DND-41 (cell line): ENCODE measurements at regions not wholly inside any gene's neighbourhood (a gene's known extent, or its start where the extent isn't known, plus 50 kb on each side); places are given as distances from the start of the nearest gene placed in this dataset.

ENCODE experiments used
- EZH2 ChIP-seq: IDR thresholded peaks from 3 replicates; pipeline ENCODE4 v1.6.1; 2012; ENCODE audit warnings: borderline replicate concordance, low read depth, mild to moderate bottlenecking, moderate library complexity, low read length, inconsistent platforms; ENCODE audit not compliant: severe bottlenecking
- TF ChIP-seq, protein P1 (sequence below): IDR thresholded peaks from 2 replicates; pipeline ENCODE4 v1.5.1; 2012; ENCODE audit warnings: borderline replicate concordance, low read length, moderate library complexity, mild to moderate bottlenecking; ENCODE audit not compliant: poor library complexity, severe bottlenecking; ENCODE audit errors: extremely low read depth

- TF ChIP-seq EZH2, result no peak
- TF ChIP-seq, protein P1, sequence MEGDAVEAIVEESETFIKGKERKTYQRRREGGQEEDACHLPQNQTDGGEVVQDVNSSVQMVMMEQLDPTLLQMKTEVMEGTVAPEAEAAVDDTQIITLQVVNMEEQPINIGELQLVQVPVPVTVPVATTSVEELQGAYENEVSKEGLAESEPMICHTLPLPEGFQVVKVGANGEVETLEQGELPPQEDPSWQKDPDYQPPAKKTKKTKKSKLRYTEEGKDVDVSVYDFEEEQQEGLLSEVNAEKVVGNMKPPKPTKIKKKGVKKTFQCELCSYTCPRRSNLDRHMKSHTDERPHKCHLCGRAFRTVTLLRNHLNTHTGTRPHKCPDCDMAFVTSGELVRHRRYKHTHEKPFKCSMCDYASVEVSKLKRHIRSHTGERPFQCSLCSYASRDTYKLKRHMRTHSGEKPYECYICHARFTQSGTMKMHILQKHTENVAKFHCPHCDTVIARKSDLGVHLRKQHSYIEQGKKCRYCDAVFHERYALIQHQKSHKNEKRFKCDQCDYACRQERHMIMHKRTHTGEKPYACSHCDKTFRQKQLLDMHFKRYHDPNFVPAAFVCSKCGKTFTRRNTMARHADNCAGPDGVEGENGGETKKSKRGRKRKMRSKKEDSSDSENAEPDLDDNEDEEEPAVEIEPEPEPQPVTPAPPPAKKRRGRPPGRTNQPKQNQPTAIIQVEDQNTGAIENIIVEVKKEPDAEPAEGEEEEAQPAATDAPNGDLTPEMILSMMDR, result no peak
Observed at GRCh38 chr19:31175564-31176348, 173.5 kb downstream of the TSHZ3 start.
